HEK293 (cell line): ENCODE measurements at regions not wholly inside any gene's neighbourhood (a gene's known extent, or its start where the extent isn't known, plus 50 kb on each side); places are given as distances from the start of the nearest gene placed in this dataset.

Source experiments
- CTCF ChIA-PET: fragments of 350-600 bp; formaldehyde crosslinking; extraction: SDS; loops from one replicate; lab custom pipeline; 2021; ENCODE audit warnings: antibody characterized with exemption; lab: Yijun Ruan, JAX
- POLR2A ChIA-PET: fragments of 300-600 bp; formaldehyde crosslinking; extraction: SDS; loops from one replicate; lab custom pipeline; 2020; ENCODE audit warnings: antibody characterized with exemption, inconsistent platforms; lab: Yijun Ruan, JAX
- H3K27ac ChIP-seq: fragments of 200-500 bp; sonication (Bioruptor generic); 2 replicates; pipeline ENCODE4 v1.5.1; 2014; ENCODE audit warnings: low read depth, low read length, control low read depth, inconsistent platforms; ENCODE audit errors: extremely low read depth
- H3K36me3 ChIP-seq, 2 experiments: fragments of 200-500 bp in 1 of 2; sonication (Bioruptor generic) in 1 of 2; 1 replicate in 1 of 2; 2 replicates in 1 of 2; pipeline ENCODE4 v1.5.1; 2014 to 2017; ENCODE audit warnings: inconsistent platforms in 2 of 2, low read length in 2 of 2; ENCODE audit not compliant: control insufficient read depth in 2 of 2, insufficient read depth in 1 of 2
- H3K4me1 ChIP-seq: fragments of 200-500 bp; sonication (Bioruptor generic); 2 replicates; pipeline ENCODE4 v1.5.1; 2014; ENCODE audit warnings: mild to moderate bottlenecking, low read length, inconsistent platforms; ENCODE audit not compliant: control insufficient read depth, insufficient read depth
- H3K4me3 ChIP-seq: 2 replicates; pipeline ENCODE4 v1.5.1; 2011; ENCODE audit warnings: low read depth, mild to moderate bottlenecking, control low read depth, low read length, moderate library complexity
- H3K9me3 ChIP-seq: fragments of 200-500 bp; sonication (Bioruptor generic); 2 replicates; pipeline ENCODE4 v1.5.1; 2014; ENCODE audit warnings: low read depth, low read length, inconsistent platforms; ENCODE audit not compliant: control insufficient read depth, insufficient read depth
- ELK4 ChIP-seq: IDR thresholded peaks from 2 replicates; pipeline ENCODE4 v1.6.1; 2011; ENCODE audit warnings: mild to moderate bottlenecking, low read depth, low read length, borderline replicate concordance
- HOXD13 ChIP-seq: sonication (generic); formaldehyde crosslinking; IDR thresholded peaks from 2 replicates; pipeline ENCODE4 v1.8.0; 2022; ENCODE audit warnings: missing genetic modification reagents, borderline replicate concordance
- MEIS1 ChIP-seq: sonication (generic); formaldehyde crosslinking; IDR thresholded peaks from 2 replicates; pipeline ENCODE4 v1.8.1; 2022; ENCODE audit warnings: missing genetic modification reagents, mild to moderate bottlenecking, borderline replicate concordance
- OVOL3 ChIP-seq: fragments of 450-650 bp; formaldehyde crosslinking; IDR thresholded peaks from 2 replicates; pipeline ENCODE4 v1.5.1; 2016; ENCODE audit warnings: missing biosample characterization, missing genetic modification characterization
- PRDM1 ChIP-seq: fragments of 450-650 bp; formaldehyde crosslinking; IDR thresholded peaks from 2 replicates; pipeline ENCODE4; 2016; ENCODE audit warnings: missing biosample characterization, missing genetic modification characterization
- PRDM4 ChIP-seq: fragments of 450-650 bp; formaldehyde crosslinking; IDR thresholded peaks from 2 replicates; pipeline ENCODE4 v1.5.1; 2017; ENCODE audit warnings: missing biosample characterization, missing genetic modification characterization
- SALL2 ChIP-seq: fragments of 450-650 bp; formaldehyde crosslinking; IDR thresholded peaks from 2 replicates; pipeline ENCODE4 v1.5.0; 2017; ENCODE audit warnings: missing biosample characterization, mild to moderate bottlenecking, missing genetic modification characterization, borderline replicate concordance
- SCRT1 ChIP-seq: fragments of 450-650 bp; formaldehyde crosslinking; IDR thresholded peaks from 2 replicates; pipeline ENCODE4 v1.5.1; 2016; ENCODE audit warnings: missing biosample characterization, missing genetic modification characterization, borderline replicate concordance
- WT1 ChIP-seq: fragments of 450-650 bp; formaldehyde crosslinking; IDR thresholded peaks from 2 replicates; pipeline ENCODE4 v1.5.1; 2016; ENCODE audit warnings: missing biosample characterization, missing genetic modification characterization
- ZFHX2 ChIP-seq: fragments of 450-650 bp; formaldehyde crosslinking; conservative IDR thresholded peaks from 2 replicates; pipeline ENCODE4 v1.5.1; 2016; ENCODE audit warnings: missing biosample characterization, missing genetic modification characterization
- ZIC2 ChIP-seq: fragments of 450-650 bp; formaldehyde crosslinking; IDR thresholded peaks from 2 replicates; pipeline ENCODE4 v1.5.1; 2016; ENCODE audit warnings: missing biosample characterization, missing genetic modification characterization
- ZNF121 ChIP-seq: fragments of 450-650 bp; formaldehyde crosslinking; IDR thresholded peaks from 2 replicates; pipeline ENCODE4 v1.5.1; 2016; ENCODE audit warnings: missing biosample characterization, missing genetic modification characterization
- ZNF138 ChIP-seq: fragments of 450-650 bp; formaldehyde crosslinking; IDR thresholded peaks from 2 replicates; pipeline ENCODE4 v1.5.1; 2016; ENCODE audit warnings: missing biosample characterization, missing genetic modification characterization, borderline replicate concordance
- ZNF391 ChIP-seq: fragments of 450-650 bp; formaldehyde crosslinking; IDR thresholded peaks from 2 replicates; pipeline ENCODE4 v1.5.1; 2016; ENCODE audit warnings: low read depth, missing biosample characterization, missing genetic modification characterization, borderline replicate concordance
- ZNF548 ChIP-seq: fragments of 450-650 bp; formaldehyde crosslinking; IDR thresholded peaks from 2 replicates; pipeline ENCODE4 v1.5.1; 2016; ENCODE audit warnings: missing biosample characterization, missing genetic modification characterization
- ZNF610 ChIP-seq: fragments of 450-650 bp; formaldehyde crosslinking; IDR thresholded peaks from 2 replicates; pipeline ENCODE4 v1.5.1; 2016; ENCODE audit warnings: missing biosample characterization, missing genetic modification characterization, borderline replicate concordance
- ZNF624 ChIP-seq: fragments of 450-650 bp; formaldehyde crosslinking; IDR thresholded peaks from 2 replicates; pipeline ENCODE4 v1.5.1; 2017; ENCODE audit warnings: missing biosample characterization, missing genetic modification characterization
- ZNF639 ChIP-seq: fragments of 450-650 bp; formaldehyde crosslinking; IDR thresholded peaks from 2 replicates; pipeline ENCODE4 v1.5.1; 2016; ENCODE audit warnings: missing biosample characterization, missing genetic modification characterization
- ZNF658 ChIP-seq: fragments of 450-650 bp; formaldehyde crosslinking; IDR thresholded peaks from 2 replicates; pipeline ENCODE4; 2016; ENCODE audit warnings: missing biosample characterization, missing genetic modification characterization
- ZNF785 ChIP-seq: fragments of 450-650 bp; formaldehyde crosslinking; IDR thresholded peaks from 2 replicates; pipeline ENCODE4 v1.5.1; 2016; ENCODE audit warnings: missing biosample characterization, missing genetic modification characterization
- ZNF791 ChIP-seq: fragments of 450-650 bp; formaldehyde crosslinking; IDR thresholded peaks from 2 replicates; pipeline ENCODE4 v1.5.1; 2016; ENCODE audit warnings: missing biosample characterization, missing genetic modification characterization
- TF ChIP-seq, protein P1 (sequence below): fragments of 450-650 bp; formaldehyde crosslinking; IDR thresholded peaks from 2 replicates; pipeline ENCODE4 v1.5.0; 2017; ENCODE audit warnings: missing biosample characterization, missing genetic modification characterization, borderline replicate concordance
- TF ChIP-seq, protein P2 (sequence below): fragments of 450-650 bp; formaldehyde crosslinking; IDR thresholded peaks from 2 replicates; pipeline ENCODE4 v1.5.1; 2017; ENCODE audit warnings: missing biosample characterization, missing genetic modification characterization

DNA sequence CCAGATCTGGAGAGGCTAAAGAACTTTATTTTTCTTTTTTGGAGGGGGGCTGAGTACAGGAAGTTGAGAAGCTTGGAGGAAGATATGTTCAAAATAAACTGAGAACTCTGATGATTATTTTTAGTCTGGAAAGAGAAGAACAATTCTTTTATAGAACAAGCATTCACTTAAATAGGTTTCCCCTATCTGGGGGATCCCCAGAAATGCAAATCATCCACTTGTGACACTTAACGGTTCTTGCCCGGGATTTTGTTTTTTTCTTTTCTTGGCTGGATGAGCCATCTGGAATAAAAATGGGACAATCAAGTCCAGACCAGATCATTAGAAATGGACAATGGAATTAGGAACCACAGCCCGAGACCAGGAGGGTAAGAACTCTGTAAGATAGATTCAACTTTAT lies 95.9 kb upstream of the EGR2 start (continued):
- no peak for TF ChIP-seq OVOL3 (tag by site-specific recombination)
- TF ChIP-seq, all 188 proteins: peak for 0

GRCh38 chr10:62911210-62911963 lies 95.2 kb upstream of the EGR2 start:
- TF ChIP-seq ZIC2 (tag by site-specific recombination), result no peak
- no peak for TF ChIP-seq HOXD13
- no peak for TF ChIP-seq ZNF785 (tag by site-specific recombination)
- TF ChIP-seq ZNF391 (tag by site-specific recombination), result no peak
- H3K4me1 ChIP-seq, result peaks cover 4% of the 10 kb centered on the region; the same call in 1 of the 2 replicates
- CTCF ChIA-PET, result no interaction called here
- no peak overlapping the region for H3K27ac ChIP-seq
- no peaks in the 10 kb centered on the region for H3K36me3 ChIP-seq
- POLR2A ChIA-PET, result no interaction called here
- H3K4me3 ChIP-seq, result no peak overlapping the region
- H3K9me3 ChIP-seq, result no peaks in the 10 kb centered on the region

DNA sequence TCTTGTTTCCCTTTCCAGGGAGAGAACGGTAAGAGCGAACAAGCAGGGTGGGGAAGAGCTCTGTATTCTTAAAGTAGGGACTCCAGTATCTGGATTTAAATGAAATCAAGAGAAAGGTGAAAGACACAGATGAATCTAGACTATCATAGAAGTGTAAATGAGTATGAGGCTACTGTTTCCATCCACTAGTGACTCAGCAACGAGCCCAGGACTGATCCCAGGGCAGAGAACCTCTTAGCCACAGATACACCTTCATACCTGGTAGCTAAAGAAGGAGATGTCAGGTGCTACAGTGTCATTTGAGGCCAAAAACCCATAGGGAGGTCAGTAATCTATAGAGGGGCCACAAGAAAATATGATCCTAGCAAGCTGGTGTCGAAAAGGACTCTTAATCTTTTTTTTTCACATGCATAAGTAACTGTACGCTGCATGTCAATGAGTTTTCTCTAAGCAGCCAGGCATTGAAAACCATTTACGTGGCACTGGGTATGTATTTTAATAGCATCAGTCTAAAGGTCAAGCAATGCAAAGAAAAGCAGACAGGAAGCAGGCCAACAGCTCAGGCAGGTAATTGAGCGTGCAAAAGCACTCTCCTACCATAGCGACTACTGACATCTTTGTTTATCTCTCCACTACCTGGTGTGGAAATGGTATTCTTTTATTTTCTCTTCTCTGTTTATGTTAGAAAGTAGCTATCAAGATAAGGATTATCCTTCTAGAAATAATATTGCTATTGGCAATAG lies 91.5 kb upstream of the EGR2 start:
- ChIA-PET POLR2A (no interaction called here), CTCF (interaction anchor here (0.6 to 0.7 kb wide), 2 partner anchors 13 to 33 kb away, joined by 3 to 5 read pairs; no protein-coding TSS in a partner anchor)
- peaks cover 4% of the 10 kb centered on the region; the same call in 1 of the 2 replicates for H3K4me1 ChIP-seq
- H3K4me3 ChIP-seq, result no peak overlapping the region
- H3K36me3 ChIP-seq, result no peaks in the 10 kb centered on the region
- H3K27ac ChIP-seq, result no peak overlapping the region
- no peaks in the 10 kb centered on the region for H3K9me3 ChIP-seq
- TF ChIP-seq PRDM4 (no peak), ZNF610 (tag by site-specific recombination) (no peak), ELK4 (no peak), MEIS1 (no peak), ZNF658 (tag by site-specific recombination) (no peak), ZNF624 (no peak), SCRT1 (no peak), SALL2 (tag by site-specific recombination) (no peak), PRDM1 (tag by site-specific recombination) (no peak), ZNF138 (tag by site-specific recombination) (no peak), ZNF639 (tag by site-specific recombination) (no peak), WT1 (no peak), ZNF548 (no peak), ZNF791 (tag by site-specific recombination) (no peak), ZNF121 (tag by site-specific recombination) (no peak), ZFHX2 (tag by site-specific recombination) (no peak)
- TF ChIP-seq, protein P1, sequence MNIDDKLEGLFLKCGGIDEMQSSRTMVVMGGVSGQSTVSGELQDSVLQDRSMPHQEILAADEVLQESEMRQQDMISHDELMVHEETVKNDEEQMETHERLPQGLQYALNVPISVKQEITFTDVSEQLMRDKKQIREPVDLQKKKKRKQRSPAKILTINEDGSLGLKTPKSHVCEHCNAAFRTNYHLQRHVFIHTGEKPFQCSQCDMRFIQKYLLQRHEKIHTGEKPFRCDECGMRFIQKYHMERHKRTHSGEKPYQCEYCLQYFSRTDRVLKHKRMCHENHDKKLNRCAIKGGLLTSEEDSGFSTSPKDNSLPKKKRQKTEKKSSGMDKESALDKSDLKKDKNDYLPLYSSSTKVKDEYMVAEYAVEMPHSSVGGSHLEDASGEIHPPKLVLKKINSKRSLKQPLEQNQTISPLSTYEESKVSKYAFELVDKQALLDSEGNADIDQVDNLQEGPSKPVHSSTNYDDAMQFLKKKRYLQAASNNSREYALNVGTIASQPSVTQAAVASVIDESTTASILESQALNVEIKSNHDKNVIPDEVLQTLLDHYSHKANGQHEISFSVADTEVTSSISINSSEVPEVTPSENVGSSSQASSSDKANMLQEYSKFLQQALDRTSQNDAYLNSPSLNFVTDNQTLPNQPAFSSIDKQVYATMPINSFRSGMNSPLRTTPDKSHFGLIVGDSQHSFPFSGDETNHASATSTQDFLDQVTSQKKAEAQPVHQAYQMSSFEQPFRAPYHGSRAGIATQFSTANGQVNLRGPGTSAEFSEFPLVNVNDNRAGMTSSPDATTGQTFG (tag by site-specific recombination), result no peak
- TF ChIP-seq, protein P2, sequence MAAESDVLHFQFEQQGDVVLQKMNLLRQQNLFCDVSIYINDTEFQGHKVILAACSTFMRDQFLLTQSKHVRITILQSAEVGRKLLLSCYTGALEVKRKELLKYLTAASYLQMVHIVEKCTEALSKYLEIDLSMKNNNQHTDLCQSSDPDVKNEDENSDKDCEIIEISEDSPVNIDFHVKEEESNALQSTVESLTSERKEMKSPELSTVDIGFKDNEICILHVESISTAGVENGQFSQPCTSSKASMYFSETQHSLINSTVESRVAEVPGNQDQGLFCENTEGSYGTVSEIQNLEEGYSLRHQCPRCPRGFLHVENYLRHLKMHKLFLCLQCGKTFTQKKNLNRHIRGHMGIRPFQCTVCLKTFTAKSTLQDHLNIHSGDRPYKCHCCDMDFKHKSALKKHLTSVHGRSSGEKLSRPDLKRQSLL, result no peak
